ENCODE measurements at regions not wholly inside any gene's neighbourhood (a gene's known extent, or its start where the extent isn't known, plus 50 kb on each side); places are given as distances from the start of the nearest gene placed in this dataset.

- no peak for DNase-seq (ENCODE audit: low read depth)
- no peak overlapping the region for H3K4me3 ChIP-seq (ENCODE audit: low read depth, low read length)
- TF ChIP-seq CTCF (IDR thresholded peaks at IDR 0.05; ENCODE audit: low read depth, low read length, missing control alignments): no peak
Measured at GRCh38 chr7:140269004-140269638, 92.3 kb upstream of the KDM7A start.

- DNase-seq (ENCODE audit: low read depth): no peak
- no peak overlapping the region for H3K4me3 ChIP-seq (ENCODE audit: low read depth, low read length)
- no peak for TF ChIP-seq CTCF (IDR thresholded peaks at IDR 0.05; ENCODE audit: low read depth, low read length, missing control alignments)
Measured at GRCh38 chr7:140267381-140268226, 90.8 kb upstream of the KDM7A start.

- DNase-seq (ENCODE audit: low read depth): no peak
- no peak for TF ChIP-seq CTCF (IDR thresholded peaks at IDR 0.05; ENCODE audit: low read depth, low read length, missing control alignments)
Measured at GRCh38 chr7:140263277-140263676, 86.5 kb upstream of the KDM7A start.

GRCh38 chr7:140262242-140262903, 85.6 kb upstream of the KDM7A start:
- DNase-seq (ENCODE audit: low read depth): no peak

More at GRCh38 chr7:140263277-140263676, 86.5 kb upstream of the KDM7A start:
- H3K4me3 ChIP-seq (ENCODE audit: low read depth, low read length): no peak overlapping the region

GRCh38 chr7:140261522-140261921, 84.7 kb upstream of the KDM7A start:
- DNase-seq (ENCODE audit: low read depth): no peak
- no peak for TF ChIP-seq CTCF (IDR thresholded peaks at IDR 0.05; ENCODE audit: low read depth, low read length, missing control alignments)
- no peak overlapping the region for H3K4me3 ChIP-seq (ENCODE audit: low read depth, low read length)

More at GRCh38 chr7:140262242-140262903, 85.6 kb upstream of the KDM7A start:
- no peak for TF ChIP-seq CTCF (IDR thresholded peaks at IDR 0.05; ENCODE audit: low read depth, low read length, missing control alignments)
- no peak overlapping the region for H3K4me3 ChIP-seq (ENCODE audit: low read depth, low read length)

GRCh38 chr7:140261105-140261486, 84.3 kb upstream of the KDM7A start:
- no peak for TF ChIP-seq CTCF (IDR thresholded peaks at IDR 0.05; ENCODE audit: low read depth, low read length, missing control alignments)
- DNase-seq (ENCODE audit: low read depth): no peak
- H3K4me3 ChIP-seq (ENCODE audit: low read depth, low read length): no peak overlapping the region
